Stimulated activated CD8-positive, alpha-beta memory T cell treated with anti-CD3 and anti-CD28 coated beads, Interleukin-12 subunit alpha, Interleukin-12 subunit beta, amount 100 ng/mL, for 1 hour (primary cell): ENCODE measurements at regions not wholly inside any gene's neighbourhood (a gene's known extent, or its start where the extent isn't known, plus 50 kb on each side); places are given as distances from the start of the nearest gene placed in this dataset.

Experiments
- DNase-seq: peaks from one replicate; pipeline ENCODE4 v3.0.0-alpha.2; 2020; ENCODE audit warnings: low read depth

DNA sequence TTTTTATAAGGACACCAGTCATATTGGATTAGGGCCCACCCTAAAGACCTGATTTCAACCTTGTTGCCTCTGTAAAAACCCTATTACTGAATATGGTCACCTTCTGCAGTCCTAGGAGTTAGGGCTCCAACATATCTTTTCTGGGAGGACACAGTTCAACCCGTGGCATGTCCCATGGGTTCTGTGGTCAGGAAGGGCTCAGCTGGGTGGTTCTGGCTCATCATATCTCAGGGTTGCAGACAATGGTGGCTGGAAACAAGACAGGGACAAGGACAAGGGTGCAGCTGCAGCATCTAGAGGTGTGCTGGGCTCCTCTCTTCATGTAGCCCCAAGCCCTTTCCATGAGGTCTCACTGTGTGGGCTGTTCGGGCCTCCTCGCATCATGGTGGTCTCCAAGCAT, 63.1 kb upstream of the FOXF1 start:
- no peak for DNase-seq

DNA sequence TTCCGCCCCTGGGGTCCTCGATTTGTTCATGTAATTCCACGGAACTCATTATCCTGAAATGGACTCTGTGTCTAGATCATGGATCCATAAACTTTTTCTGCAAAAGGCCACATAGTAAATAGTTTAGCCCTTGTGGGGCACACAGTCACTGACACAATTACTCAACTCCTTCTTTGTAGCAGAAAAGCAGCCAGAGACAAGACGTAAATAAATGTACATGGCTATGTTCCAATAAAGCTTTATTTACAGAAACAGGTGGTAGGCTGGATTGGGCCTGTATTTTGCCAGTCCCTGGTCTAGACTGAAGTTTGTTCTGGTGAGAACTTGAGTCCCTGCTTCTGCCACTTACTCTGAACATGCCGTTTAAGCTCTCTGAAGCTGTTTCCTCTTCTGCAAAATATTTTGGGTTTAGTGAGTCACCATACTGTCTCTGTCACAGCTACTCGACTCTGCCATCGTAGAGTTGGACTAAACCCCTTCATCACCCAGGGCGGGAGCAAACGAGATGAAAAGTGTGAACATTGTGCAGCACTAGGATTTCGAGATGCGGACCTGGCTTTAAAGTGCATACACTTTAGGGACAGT, 61.9 kb upstream of the FOXF1 start:
- DNase-seq, result no peak

DNA sequence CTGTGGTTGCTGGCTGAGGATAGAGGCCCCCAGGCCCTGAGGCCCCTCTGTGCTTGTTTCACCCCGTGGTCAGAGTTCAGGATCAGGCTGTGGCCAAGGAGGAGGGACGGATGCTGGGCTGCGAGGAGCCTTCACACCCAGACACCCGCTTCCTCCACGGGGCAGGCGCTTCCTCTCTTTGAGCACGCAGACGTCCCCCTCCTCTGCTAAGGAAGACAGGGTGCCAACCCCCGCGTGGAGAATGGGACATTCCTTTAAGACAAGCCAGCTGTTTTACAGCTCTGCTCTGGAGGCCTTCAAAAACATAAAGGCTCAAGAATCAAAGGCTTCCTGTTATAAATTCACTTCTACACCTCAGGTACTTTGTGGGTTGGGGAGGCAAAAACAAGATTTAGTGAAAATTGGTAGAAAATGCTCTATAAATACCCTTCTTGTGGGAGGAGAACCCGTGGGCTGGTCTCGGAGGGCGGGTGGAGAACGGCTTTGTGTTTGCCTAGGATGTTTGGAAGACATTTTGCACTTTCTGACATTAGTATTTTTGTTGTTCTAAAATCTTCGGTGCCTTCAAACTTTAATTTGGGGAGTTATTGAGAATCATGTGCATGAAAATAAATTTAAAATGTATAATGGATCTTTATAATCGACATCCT, 60.8 kb upstream of the FOXF1 start:
- DNase-seq, result no peak

DNA sequence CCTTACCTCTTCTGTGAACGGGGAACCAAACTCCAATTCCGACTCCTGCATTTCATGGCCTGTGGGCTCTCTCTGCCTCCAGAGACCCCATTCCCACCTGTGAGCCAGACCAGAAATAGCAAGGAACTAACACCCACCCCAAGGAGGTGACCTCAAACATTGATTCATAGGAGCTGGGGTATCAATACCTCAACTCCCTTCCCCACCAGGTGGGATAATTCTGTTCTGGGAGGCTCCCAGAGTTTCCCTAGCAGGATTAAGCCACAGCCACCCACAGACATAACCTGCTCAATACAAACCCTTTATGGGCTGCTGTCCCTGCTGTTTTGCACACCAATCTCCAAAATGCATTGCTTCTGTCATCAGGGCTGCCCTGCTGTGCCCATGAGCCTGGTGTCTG, 59.6 kb upstream of the FOXF1 start:
- no peak for DNase-seq

DNA sequence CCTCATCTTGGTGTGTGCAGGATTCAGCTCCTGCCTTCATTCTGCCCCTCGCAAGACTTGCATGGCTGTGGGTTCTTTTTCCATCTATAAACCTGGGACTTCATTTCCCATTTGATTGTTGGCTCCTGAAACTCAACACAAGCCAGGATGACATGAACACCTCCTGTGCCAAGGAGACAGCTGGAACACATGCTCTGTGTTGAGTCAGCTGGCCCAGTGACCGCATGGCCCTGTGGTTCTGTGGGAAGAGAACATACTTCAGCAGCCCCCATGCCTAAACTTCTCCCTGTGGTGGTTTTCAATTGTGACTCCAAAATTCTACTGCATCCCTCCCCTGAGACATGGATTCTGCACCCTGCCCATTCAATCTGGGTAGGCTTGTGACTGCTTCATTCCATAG, 57.9 kb upstream of the FOXF1 start:
- no peak for DNase-seq

DNA sequence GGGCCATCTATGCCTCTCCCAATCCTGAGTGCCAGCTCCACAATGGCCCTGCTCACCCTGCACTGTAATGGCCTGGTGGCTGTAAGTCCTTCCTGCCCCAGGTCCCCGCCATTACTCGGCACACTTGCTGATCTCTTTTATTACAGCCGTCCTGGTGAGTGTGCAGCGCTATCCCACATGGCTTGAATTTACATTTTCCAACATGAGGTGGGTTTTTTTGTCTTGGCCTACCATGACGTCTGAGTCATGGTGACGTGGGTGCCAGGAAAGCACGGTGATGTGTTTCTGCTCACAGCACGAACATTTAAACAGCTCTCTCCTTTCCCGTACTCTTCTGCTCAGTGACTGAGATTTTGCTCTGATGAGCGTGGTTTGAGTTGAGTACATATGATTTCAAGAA, 55.2 kb upstream of the FOXF1 start:
- DNase-seq, result no peak

DNA sequence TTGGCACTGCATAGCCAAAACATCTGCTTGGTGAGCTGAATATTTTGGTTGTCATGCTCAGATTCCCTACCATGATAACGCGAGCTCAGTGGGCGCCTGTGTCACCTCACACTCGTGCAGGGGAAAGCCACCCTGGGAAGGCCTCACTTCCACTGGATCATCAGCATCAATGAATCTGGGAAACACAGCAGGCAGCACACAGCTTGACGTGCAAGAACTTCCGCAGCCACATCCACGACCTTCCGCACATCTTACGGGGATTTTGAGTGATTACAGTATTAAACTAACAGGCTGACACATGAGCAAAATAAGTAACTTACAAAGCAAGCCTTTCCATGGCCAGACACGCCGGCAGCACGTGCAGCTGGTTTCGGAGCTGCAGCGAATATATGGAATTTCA, 54.7 kb upstream of the FOXF1 start:
- no peak for DNase-seq

DNA sequence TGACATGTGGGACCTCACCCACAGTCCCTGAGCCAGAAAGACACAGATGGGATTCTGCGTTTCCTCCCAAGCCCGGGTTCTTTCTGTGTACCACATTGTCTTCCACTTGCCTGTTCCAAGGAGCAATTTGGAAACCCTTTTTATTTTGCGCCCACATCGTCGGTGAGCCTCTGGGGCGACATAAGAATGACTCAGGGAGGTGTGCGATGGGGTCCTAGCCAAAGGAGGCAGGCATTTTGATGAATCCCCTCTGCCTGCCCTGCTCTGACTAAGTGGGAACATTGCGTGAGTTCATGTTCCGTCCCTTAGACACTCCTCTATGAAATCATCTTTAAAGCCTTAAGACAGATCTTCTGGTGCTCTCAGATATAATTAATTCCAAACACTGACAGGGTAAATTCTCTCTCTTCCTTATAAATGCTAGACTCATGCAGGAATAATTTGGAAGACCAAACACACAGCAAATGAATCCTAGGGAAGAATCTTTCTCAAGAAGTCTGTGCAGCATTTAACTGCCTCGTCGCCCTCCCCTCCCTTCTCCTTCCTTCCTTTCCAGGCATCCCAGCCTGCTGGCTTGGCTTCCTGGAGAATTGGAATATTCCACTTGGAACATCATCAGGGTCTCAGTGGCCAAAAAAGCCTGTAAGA, 52.7 kb upstream of the FOXF1 start:
- no peak for DNase-seq

DNA sequence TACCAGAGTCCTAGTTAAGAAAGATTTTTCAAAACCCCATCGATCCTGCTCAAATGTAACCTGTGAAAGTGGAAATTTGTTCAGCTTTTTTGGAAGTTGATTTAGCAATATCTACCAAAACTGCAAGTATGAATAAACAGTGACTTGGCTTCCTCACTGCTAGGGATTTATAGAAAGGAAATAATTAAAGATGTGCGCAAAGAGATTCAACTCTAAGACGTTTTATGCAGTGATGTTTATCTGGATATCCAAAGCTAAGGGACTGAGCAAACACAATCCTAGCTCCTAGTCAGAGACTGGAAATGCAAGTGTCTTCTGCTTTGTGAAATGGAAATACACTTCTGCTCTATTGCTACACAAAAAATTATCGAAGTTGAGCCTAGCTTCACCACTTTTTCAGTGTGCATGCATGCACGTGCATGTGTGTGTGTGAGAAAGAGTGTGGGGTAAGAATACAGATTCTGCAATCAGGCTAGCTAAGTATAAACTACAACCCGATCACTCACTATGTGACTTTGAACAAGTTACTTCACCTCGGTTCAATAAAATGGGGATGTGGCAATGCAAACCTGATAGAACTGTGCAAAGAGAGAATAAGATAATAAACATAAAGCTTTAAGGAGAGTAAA, 52.1 kb upstream of the FOXF1 start:
- DNase-seq, result no peak

DNA sequence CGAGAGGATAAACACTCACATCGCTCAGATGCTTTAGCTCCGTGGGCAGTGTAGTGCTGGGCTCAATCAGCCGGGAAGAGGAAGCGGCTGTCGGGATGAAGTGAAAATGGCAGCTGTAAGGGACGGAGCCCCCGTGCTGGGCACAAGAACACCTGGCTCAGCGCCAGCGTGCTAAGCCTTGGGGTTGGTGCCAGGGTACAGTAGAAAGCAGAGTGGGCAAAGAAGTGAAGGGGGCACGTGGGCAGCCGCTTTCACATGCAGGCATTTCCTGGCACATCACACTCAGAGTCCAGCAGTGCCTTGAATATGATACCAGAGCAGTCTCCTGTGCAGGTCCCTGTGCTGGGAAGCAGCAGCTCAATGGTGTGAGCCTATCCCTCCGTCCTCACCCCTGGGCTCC, 51.1 kb upstream of the FOXF1 start:
- no peak for DNase-seq
